Mucosa of stomach (tissue), 1 donor: ENCODE measurements at regions not wholly inside any gene's neighbourhood (a gene's known extent, or its start where the extent isn't known, plus 50 kb on each side); places are given as distances from the start of the nearest gene placed in this dataset.

Experiments
- H3K27me3 ChIP-seq: one replicate; pipeline ENCODE4 v1.7.0; 2013; ENCODE audit warnings: mild to moderate bottlenecking, low read length; ENCODE audit not compliant: control insufficient read depth, insufficient read depth
- H3K36me3 ChIP-seq: one replicate; pipeline ENCODE4 v1.7.0; 2013; ENCODE audit warnings: low read length; ENCODE audit not compliant: control insufficient read depth, insufficient read depth
- H3K4me1 ChIP-seq: one replicate; pipeline ENCODE4 v1.7.0; 2013; ENCODE audit warnings: mild to moderate bottlenecking, low read length; ENCODE audit not compliant: control insufficient read depth, insufficient read depth
- H3K4me3 ChIP-seq: one replicate; pipeline ENCODE4 v1.7.0; 2013; ENCODE audit warnings: low read length
- H3K9ac ChIP-seq: one replicate; pipeline ENCODE4 v1.7.0; 2013; ENCODE audit warnings: mild to moderate bottlenecking, low read length, moderate library complexity
- H3K9me3 ChIP-seq: one replicate; pipeline ENCODE4 v1.7.0; 2013; ENCODE audit warnings: mild to moderate bottlenecking, low read length, moderate library complexity; ENCODE audit not compliant: control insufficient read depth
- donor health status: Pancreatic carcinoma.

GRCh38 chr2:212911011-212911410 is 240.4 kb downstream of the IKZF2 start:
- Histone ChIP-seq H3K9me3 (no peaks in the 10 kb centered on the region), H3K27me3 (no peaks in the 10 kb centered on the region), H3K36me3 (no peaks in the 10 kb centered on the region), H3K4me3 (no peak overlapping the region), H3K4me1 (peaks cover 61% of the 10 kb centered on the region), H3K9ac (no peak overlapping the region)

- no peak overlapping the region for H3K9ac ChIP-seq
- H3K27me3 ChIP-seq = no peaks in the 10 kb centered on the region
- no peaks in the 10 kb centered on the region for H3K9me3 ChIP-seq
- peaks cover 58% of the 10 kb centered on the region for H3K4me1 ChIP-seq
- no peaks in the 10 kb centered on the region for H3K36me3 ChIP-seq
- no peak overlapping the region for H3K4me3 ChIP-seq
Observed at GRCh38 chr2:212908682-212909435, 242.6 kb downstream of the IKZF2 start.

DNA sequence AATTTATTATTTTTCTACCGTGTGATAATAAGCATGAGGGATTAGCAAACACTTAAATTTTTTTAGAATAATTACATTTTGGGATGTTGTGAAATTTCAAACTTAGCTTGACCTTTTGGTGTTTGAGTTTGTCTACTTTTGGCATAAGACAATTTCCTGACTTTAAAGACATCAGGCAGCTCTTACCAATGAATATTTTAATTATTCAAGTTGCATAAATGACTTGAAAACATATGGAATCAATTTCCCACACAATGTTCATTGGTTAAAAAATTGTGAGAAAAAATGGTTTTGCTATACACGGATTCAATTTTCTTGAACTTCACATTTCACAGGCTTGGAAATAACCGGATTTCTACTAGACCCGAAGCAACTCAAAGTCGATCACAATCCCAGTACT is 243.4 kb downstream of the IKZF2 start:
- H3K9me3 ChIP-seq = no peaks in the 10 kb centered on the region
- no peak overlapping the region for H3K9ac ChIP-seq
- peaks cover 58% of the 10 kb centered on the region for H3K4me1 ChIP-seq
- no peak overlapping the region for H3K4me3 ChIP-seq
- H3K36me3 ChIP-seq = no peaks in the 10 kb centered on the region
- H3K27me3 ChIP-seq = no peaks in the 10 kb centered on the region

GRCh38 chr2:212906620-212907019 is 244.8 kb downstream of the IKZF2 start:
- H3K4me1 ChIP-seq = peaks cover 64% of the 10 kb centered on the region
- no peak overlapping the region for H3K4me3 ChIP-seq
- H3K9ac ChIP-seq = no peak overlapping the region
- H3K27me3 ChIP-seq = no peaks in the 10 kb centered on the region
- H3K36me3 ChIP-seq = no peaks in the 10 kb centered on the region
- no peaks in the 10 kb centered on the region for H3K9me3 ChIP-seq

- Histone ChIP-seq H3K27me3 (no peaks in the 10 kb centered on the region), H3K9ac (no peak overlapping the region), H3K36me3 (no peaks in the 10 kb centered on the region), H3K4me1 (peaks cover 63% of the 10 kb centered on the region), H3K4me3 (no peak overlapping the region), H3K9me3 (no peaks in the 10 kb centered on the region)
Observed at GRCh38 chr2:212905640-212906201, 245.7 kb downstream of the IKZF2 start.

DNA sequence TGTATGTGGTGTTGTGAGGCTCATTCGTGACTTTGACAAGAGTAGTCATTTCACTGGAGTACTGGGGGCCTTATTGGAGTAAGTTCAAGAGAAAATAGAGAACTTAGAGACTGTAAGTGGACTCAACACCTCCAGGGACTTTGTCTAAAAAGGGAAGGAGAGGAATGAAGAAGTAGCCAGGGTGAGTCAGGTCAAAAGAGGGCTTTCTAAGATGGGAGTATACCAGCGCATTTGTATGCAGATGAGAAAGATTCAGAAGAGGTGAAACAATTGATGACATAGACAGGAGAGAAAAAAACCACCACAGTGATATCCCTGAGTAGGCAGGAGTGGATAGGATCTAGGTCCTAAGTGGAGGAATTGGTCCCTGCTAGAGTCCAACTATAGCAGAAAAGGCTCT is 246.8 kb downstream of the IKZF2 start:
- no peaks in the 10 kb centered on the region for H3K9me3 ChIP-seq
- H3K4me3 ChIP-seq = no peak overlapping the region
- no peaks in the 10 kb centered on the region for H3K36me3 ChIP-seq
- H3K4me1 ChIP-seq = peaks cover 63% of the 10 kb centered on the region
- H3K27me3 ChIP-seq = no peaks in the 10 kb centered on the region
- no peak overlapping the region for H3K9ac ChIP-seq

DNA sequence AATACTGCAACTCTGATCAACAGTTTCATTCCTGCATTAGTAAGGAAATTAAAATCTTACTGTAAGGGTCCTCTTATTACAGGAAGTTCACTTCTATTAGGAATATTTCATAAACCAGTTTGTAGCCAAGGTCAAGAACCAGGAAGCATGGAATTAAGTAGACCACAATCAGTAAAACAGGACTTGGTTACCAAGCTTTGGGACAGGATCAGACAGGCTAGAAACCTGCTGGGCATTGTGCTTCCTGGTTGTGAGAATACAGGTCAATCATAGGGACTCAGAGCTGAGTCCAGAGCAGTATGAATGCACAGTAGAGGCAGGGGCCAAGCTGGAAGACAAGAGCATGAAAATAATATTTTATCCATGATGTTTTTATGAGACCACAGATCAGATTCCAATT is 248.0 kb downstream of the IKZF2 start:
- Histone ChIP-seq H3K36me3 (no peaks in the 10 kb centered on the region), H3K4me1 (peaks cover 62% of the 10 kb centered on the region), H3K27me3 (no peaks in the 10 kb centered on the region), H3K4me3 (no peak overlapping the region), H3K9ac (no peak overlapping the region), H3K9me3 (no peaks in the 10 kb centered on the region)

GRCh38 chr2:212902421-212902820 is 249.0 kb downstream of the IKZF2 start:
- H3K4me3 ChIP-seq = no peak overlapping the region
- no peak overlapping the region for H3K9ac ChIP-seq
- no peaks in the 10 kb centered on the region for H3K36me3 ChIP-seq
- H3K9me3 ChIP-seq = no peaks in the 10 kb centered on the region
- peaks cover 62% of the 10 kb centered on the region for H3K4me1 ChIP-seq
- no peaks in the 10 kb centered on the region for H3K27me3 ChIP-seq

- Histone ChIP-seq H3K4me1 (peaks cover 62% of the 10 kb centered on the region), H3K9ac (no peak overlapping the region), H3K4me3 (no peak overlapping the region), H3K9me3 (no peaks in the 10 kb centered on the region), H3K36me3 (no peaks in the 10 kb centered on the region), H3K27me3 (no peaks in the 10 kb centered on the region)
Observed at GRCh38 chr2:212901604-212902275, 249.7 kb downstream of the IKZF2 start.

DNA sequence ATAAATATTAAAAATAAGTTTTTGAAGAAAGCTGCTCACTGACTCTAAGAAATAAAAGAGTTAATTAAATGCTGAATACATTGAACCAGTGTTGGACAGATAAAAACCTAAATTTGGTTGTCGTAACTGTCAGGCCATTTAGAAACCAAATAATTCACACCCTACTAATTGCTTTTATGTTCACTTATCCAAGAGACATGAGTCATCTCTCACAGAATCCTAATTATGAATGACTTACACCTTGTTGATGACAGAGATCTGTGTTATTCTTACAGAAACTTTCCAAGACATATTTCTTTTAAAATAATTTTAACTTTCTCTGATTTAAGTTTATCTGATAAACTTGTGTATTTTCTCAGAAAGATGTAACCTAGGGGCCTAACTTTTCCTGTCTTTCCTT is 250.7 kb downstream of the IKZF2 start:
- Histone ChIP-seq H3K9me3 (no peaks in the 10 kb centered on the region), H3K9ac (no peak overlapping the region), H3K4me3 (no peak overlapping the region), H3K36me3 (no peaks in the 10 kb centered on the region), H3K4me1 (peaks cover 51% of the 10 kb centered on the region), H3K27me3 (no peaks in the 10 kb centered on the region)

DNA sequence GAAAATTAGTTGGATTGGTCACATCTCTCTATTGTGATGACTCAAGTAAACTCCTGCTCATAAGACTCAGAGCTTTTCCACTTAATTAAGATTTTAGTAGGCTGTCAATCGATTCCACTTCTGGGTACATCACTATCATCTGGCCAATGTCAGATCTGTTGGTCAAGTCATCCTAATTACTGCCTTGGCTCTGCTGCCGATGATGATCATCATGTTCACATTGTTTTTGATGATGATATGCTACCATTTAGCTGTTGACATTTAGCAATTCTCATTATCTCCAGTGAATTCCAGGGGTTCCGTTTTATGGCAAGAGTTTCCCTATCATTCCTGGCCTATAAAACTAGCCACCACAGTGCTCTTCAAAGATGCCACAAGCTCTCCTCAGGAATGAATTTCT is 253.4 kb downstream of the IKZF2 start:
- no peaks in the 10 kb centered on the region for H3K27me3 ChIP-seq
- no peak overlapping the region for H3K9ac ChIP-seq
- peaks cover 30% of the 10 kb centered on the region for H3K4me1 ChIP-seq
- H3K4me3 ChIP-seq = no peak overlapping the region
- H3K36me3 ChIP-seq = no peaks in the 10 kb centered on the region
- no peaks in the 10 kb centered on the region for H3K9me3 ChIP-seq

DNA sequence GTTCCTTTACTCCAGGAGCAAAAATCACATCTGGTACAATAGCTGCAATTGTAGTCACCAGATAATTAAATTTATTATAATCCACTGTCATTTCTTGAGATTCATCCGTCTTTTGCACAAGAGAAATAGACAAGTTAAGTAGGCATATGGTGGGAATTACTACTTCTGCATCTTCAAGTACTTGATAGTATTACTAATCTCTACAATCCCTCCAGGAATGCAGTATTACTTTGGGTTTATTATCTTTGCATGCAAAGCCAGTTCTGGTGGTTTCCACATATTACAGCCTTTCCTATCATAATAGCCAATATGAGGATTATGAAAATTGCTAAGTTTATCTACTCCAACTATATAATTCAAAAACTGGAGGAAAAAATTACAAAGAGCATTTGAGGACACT is 254.1 kb downstream of the IKZF2 start:
- no peaks in the 10 kb centered on the region for H3K36me3 ChIP-seq
- H3K27me3 ChIP-seq = no peaks in the 10 kb centered on the region
- no peaks in the 10 kb centered on the region for H3K9me3 ChIP-seq
- H3K4me3 ChIP-seq = no peak overlapping the region
- peaks cover 23% of the 10 kb centered on the region for H3K4me1 ChIP-seq
- H3K9ac ChIP-seq = no peak overlapping the region
